DOHH2 (cell line): ENCODE measurements at regions not wholly inside any gene's neighbourhood (a gene's known extent, or its start where the extent isn't known, plus 50 kb on each side); places are given as distances from the start of the nearest gene placed in this dataset.

Experiments used
- H3F3A ChIP-seq: fragments of 200-600 bp; sonication (generic), shearing (Covaris generic); 2 replicates; pipeline ENCODE4 v1.6.0; 2016; ENCODE audit warnings: antibody characterized with exemption, mild to moderate bottlenecking; ENCODE audit not compliant: control insufficient read depth, insufficient read depth
- H3K27ac ChIP-seq: fragments of 200-600 bp; sonication (generic); 2 replicates; pipeline ENCODE4 v1.5.1; 2014; ENCODE audit warnings: low read depth, mild to moderate bottlenecking, low read length, moderate library complexity
- H3K27me3 ChIP-seq: fragments of 200-600 bp; sonication (generic); 2 replicates; pipeline ENCODE4 v1.6.1; 2014; ENCODE audit warnings: mild to moderate bottlenecking, low read length, mixed read lengths; ENCODE audit not compliant: control insufficient read depth
- H3K36me3 ChIP-seq: fragments of 200-600 bp; sonication (generic); 2 replicates; pipeline ENCODE4 v1.6.1; 2014; ENCODE audit warnings: mild to moderate bottlenecking, low read length, moderate library complexity, mixed read lengths; ENCODE audit not compliant: control insufficient read depth
- H3K4me1 ChIP-seq: fragments of 200-600 bp; sonication (generic); 2 replicates; pipeline ENCODE4 v1.6.1; 2014; ENCODE audit warnings: mild to moderate bottlenecking, low read length, mixed read lengths; ENCODE audit not compliant: control insufficient read depth
- H3K4me2 ChIP-seq: fragments of 200-600 bp; sonication (generic); 2 replicates; pipeline ENCODE4 v1.6.0; 2014; ENCODE audit warnings: mild to moderate bottlenecking, low read length, moderate library complexity
- H3K4me3 ChIP-seq: fragments of 200-600 bp; sonication (generic); 2 replicates; pipeline ENCODE4 v1.5.1; 2014; ENCODE audit warnings: mild to moderate bottlenecking, low read length, mixed read lengths
- H3K79me2 ChIP-seq: fragments of 200-600 bp; sonication (generic); 2 replicates; pipeline ENCODE4 v1.6.1; 2014; ENCODE audit warnings: mild to moderate bottlenecking, low read length, mixed read lengths; ENCODE audit not compliant: control insufficient read depth
- H3K9me2 ChIP-seq: fragments of 200-600 bp; sonication (generic); replicated peaks from 2 replicates; pipeline ENCODE4 v1.6.1; 2014; ENCODE audit warnings: mild to moderate bottlenecking, low read length, mixed read lengths; ENCODE audit not compliant: control insufficient read depth
- H3K9me3 ChIP-seq: fragments of 200-600 bp; sonication (generic); 2 replicates; pipeline ENCODE4 v1.6.1; 2014; ENCODE audit warnings: antibody characterized with exemption, low read length, mixed read lengths; ENCODE audit not compliant: control insufficient read depth, insufficient read depth
- H4K20me1 ChIP-seq: fragments of 200-600 bp; sonication (generic); 2 replicates; pipeline ENCODE4 v1.6.0; 2014; ENCODE audit warnings: low read depth, mild to moderate bottlenecking, antibody characterized with exemption, low read length, moderate library complexity; ENCODE audit not compliant: control insufficient read depth, insufficient read depth
- EZH2phosphoT487 ChIP-seq: fragments of 200-600 bp; sonication (generic); IDR thresholded peaks from 2 replicates; pipeline ENCODE4 v1.6.1; 2017; ENCODE audit warnings: borderline replicate concordance, mild to moderate bottlenecking, antibody characterized with exemption, low read length, moderate library complexity, mixed read lengths
- TF ChIP-seq, protein P1 (sequence below): fragments of 200-600 bp; sonication (generic); IDR thresholded peaks from one replicate; pipeline ENCODE4 v1.5.1; 2014; ENCODE audit warnings: antibody characterized with exemption, mild to moderate bottlenecking, low read depth, low read length; ENCODE audit not compliant: poor library complexity, severe bottlenecking

DNA sequence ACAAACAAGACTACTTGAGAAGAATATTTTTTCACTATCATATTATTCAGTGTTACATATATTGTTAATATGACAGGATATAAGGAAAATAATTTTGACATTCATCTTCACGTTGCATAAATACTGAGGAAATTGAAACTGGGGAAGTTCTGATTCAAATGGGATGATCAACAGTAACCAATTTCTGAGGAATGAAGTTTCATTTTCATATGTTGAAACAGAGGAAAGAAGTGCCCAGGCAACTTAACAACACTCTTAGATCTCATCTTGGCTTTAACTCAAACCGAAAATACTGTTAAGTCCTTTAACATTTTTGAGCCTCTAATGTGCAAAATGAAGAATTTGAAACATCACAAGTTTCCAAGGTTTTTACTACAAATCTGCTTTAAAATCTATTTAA lies 612.2 kb upstream of the VRK2 start:
- Histone ChIP-seq H3K9me2 (no peaks in the 10 kb centered on the region), H3K4me3 (no peak overlapping the region), H3K79me2 (no peaks in the 10 kb centered on the region), H3K27ac (no peak overlapping the region), H3K4me2 (no peak overlapping the region), H4K20me1 (no peaks in the 10 kb centered on the region), H3F3A (no peaks in the 10 kb centered on the region), H3K27me3 (no peaks in the 10 kb centered on the region), H3K4me1 (no peaks in the 10 kb centered on the region), H3K9me3 (no peaks in the 10 kb centered on the region), H3K36me3 (no peaks in the 10 kb centered on the region)
- TF ChIP-seq, protein P1, sequence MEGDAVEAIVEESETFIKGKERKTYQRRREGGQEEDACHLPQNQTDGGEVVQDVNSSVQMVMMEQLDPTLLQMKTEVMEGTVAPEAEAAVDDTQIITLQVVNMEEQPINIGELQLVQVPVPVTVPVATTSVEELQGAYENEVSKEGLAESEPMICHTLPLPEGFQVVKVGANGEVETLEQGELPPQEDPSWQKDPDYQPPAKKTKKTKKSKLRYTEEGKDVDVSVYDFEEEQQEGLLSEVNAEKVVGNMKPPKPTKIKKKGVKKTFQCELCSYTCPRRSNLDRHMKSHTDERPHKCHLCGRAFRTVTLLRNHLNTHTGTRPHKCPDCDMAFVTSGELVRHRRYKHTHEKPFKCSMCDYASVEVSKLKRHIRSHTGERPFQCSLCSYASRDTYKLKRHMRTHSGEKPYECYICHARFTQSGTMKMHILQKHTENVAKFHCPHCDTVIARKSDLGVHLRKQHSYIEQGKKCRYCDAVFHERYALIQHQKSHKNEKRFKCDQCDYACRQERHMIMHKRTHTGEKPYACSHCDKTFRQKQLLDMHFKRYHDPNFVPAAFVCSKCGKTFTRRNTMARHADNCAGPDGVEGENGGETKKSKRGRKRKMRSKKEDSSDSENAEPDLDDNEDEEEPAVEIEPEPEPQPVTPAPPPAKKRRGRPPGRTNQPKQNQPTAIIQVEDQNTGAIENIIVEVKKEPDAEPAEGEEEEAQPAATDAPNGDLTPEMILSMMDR: no peak
- TF ChIP-seq EZH2phosphoT487: no peak

DNA sequence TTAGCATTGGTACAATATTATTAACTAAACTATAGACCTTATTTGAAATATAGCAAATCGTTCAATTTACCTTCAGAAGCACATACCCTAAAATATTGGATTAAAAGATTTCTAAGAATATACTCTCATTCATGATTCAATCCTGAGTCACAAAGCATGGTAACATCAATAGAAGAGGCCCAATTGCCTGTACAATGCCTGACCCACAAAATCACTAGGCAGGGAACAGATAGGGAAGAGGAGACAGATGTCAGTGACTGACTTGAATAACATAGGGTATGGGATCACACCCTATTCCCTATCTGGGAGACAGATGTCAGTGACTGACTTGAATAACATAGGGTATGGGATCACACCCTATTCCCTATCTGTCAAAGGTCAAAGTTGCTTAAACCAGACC lies 611.6 kb upstream of the VRK2 start:
- Histone ChIP-seq H3K27me3 (no peaks in the 10 kb centered on the region), H3K4me1 (no peaks in the 10 kb centered on the region), H3K4me3 (no peak overlapping the region), H3F3A (no peaks in the 10 kb centered on the region), H3K4me2 (no peak overlapping the region), H3K27ac (no peak overlapping the region), H3K9me2 (no peaks in the 10 kb centered on the region), H3K9me3 (no peaks in the 10 kb centered on the region), H3K36me3 (no peaks in the 10 kb centered on the region), H4K20me1 (no peaks in the 10 kb centered on the region), H3K79me2 (no peaks in the 10 kb centered on the region)
- TF ChIP-seq EZH2phosphoT487: no peak
- TF ChIP-seq, protein P1: no peak

DNA sequence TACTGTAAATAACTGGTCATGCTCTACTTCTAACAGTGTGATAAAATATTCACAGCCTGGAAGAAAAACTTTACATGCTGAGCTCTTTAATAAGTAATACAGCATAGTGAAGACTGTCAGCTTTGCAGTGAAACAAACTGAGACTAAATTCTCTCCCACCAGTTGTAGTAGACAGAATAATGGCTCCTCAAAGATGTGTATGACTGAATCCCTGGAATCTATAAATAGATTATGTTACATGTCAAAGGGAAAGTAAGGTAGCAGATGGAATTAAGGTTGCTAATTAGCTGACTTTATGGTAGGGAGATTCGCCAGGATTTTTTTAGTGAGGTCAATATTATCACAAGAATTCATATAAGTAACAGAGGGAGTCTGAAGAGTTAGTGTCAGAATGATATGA lies 609.5 kb upstream of the VRK2 start:
- Histone ChIP-seq H3K4me2 (no peak overlapping the region), H3K4me3 (no peak overlapping the region), H3K9me2 (no peaks in the 10 kb centered on the region), H3K9me3 (no peaks in the 10 kb centered on the region), H3K27ac (no peak overlapping the region), H3F3A (no peaks in the 10 kb centered on the region), H3K79me2 (no peaks in the 10 kb centered on the region), H3K27me3 (no peaks in the 10 kb centered on the region), H3K4me1 (no peaks in the 10 kb centered on the region), H4K20me1 (no peaks in the 10 kb centered on the region), H3K36me3 (no peaks in the 10 kb centered on the region)
- TF ChIP-seq, protein P1: no peak
- TF ChIP-seq EZH2phosphoT487: no peak

DNA sequence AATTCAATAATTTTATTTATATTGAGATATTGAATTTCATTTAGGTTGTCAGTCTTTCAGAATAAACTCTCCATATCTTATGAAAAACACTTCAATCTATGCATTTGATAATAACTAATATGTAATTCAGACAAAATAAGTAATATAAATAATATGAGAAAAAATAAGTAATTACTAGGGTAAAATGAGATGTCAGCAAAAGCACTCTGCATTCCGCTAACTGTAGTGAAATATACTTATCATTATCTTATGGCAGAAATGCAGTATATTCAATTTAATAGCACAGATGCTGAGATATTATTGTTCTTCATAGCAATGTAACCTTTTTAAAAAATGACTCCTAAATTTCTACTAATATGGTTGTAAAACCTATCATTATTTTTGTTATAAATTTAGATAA lies 606.2 kb upstream of the VRK2 start:
- no peak overlapping the region for H3K27ac ChIP-seq
- no peaks in the 10 kb centered on the region for H3K9me3 ChIP-seq
- H3F3A ChIP-seq: no peaks in the 10 kb centered on the region
- TF ChIP-seq, protein P1: no peak
- no peak for TF ChIP-seq EZH2phosphoT487
- no peaks in the 10 kb centered on the region for H4K20me1 ChIP-seq
- no peaks in the 10 kb centered on the region for H3K79me2 ChIP-seq
- H3K36me3 ChIP-seq: no peaks in the 10 kb centered on the region
- no peaks in the 10 kb centered on the region for H3K4me1 ChIP-seq
- H3K9me2 ChIP-seq: no peaks in the 10 kb centered on the region
- no peak overlapping the region for H3K4me3 ChIP-seq
- H3K27me3 ChIP-seq: no peaks in the 10 kb centered on the region
- H3K4me2 ChIP-seq: no peak overlapping the region
